Kidney (tissue), 13 donors: ENCODE measurements at regions not wholly inside any gene's neighbourhood (a gene's known extent, or its start where the extent isn't known, plus 50 kb on each side); places are given as distances from the start of the nearest gene placed in this dataset.

Experiments
- DNase-seq, 5 donors: peaks; one replicate each; pipeline ENCODE4 v3.0.0-alpha.2; 2013 to 2020
- FAIRE-seq: peaks from 2 replicates; lab custom pipeline; 2012; peaks lifted over from hg19 to GRCh38; lab: Jason Lieb, UNC
- H3K27ac ChIP-seq, 2 donors: one replicate each; pipeline ENCODE4 v1.7.0; 2013; ENCODE audit warnings: low read depth in 2 of 2, low read length in 2 of 2, inconsistent platforms in 1 of 2
- H3K27me3 ChIP-seq: one replicate; pipeline ENCODE4 v1.7.1; 2013; ENCODE audit warnings: low read length, inconsistent platforms; ENCODE audit not compliant: control insufficient read depth, insufficient read depth
- H3K36me3 ChIP-seq, 3 donors: one replicate each; pipeline versions ENCODE4 v1.7.0 to v1.7.1; 2013; ENCODE audit warnings: low read length in 3 of 3, control low read depth in 1 of 3, inconsistent platforms in 1 of 3; ENCODE audit not compliant: insufficient read depth in 3 of 3, control insufficient read depth in 2 of 3
- H3K4me1 ChIP-seq, 3 donors: one replicate each; pipeline versions ENCODE4 v1.7.0 to v1.7.1; 2013; ENCODE audit warnings: low read length in 3 of 3, inconsistent platforms in 1 of 3, low read depth in 1 of 3; ENCODE audit not compliant: control insufficient read depth in 2 of 3, insufficient read depth in 2 of 3
- H3K4me3 ChIP-seq, 3 donors: one replicate each; pipeline versions ENCODE4 v1.7.0 to v1.8.1; 2013; ENCODE audit warnings: low read length in 3 of 3, control low read depth in 1 of 3, inconsistent platforms in 1 of 3
- H3K9ac ChIP-seq, 3 donors: one replicate each; pipeline versions ENCODE4 v1.7.0 to v1.7.1; 2013; ENCODE audit warnings: low read length in 3 of 3, control low read depth in 1 of 3, inconsistent platforms in 1 of 3
- H3K9me3 ChIP-seq, 3 donors: one replicate each; pipeline versions ENCODE4 v1.7.0 to v1.7.1; 2013; ENCODE audit warnings: low read length in 3 of 3, control low read depth in 1 of 3, inconsistent platforms in 1 of 3; ENCODE audit not compliant: control insufficient read depth in 2 of 3, insufficient read depth in 1 of 3
- intact Hi-C: fragments of 100-400 bp; cut with DNase I; formaldehyde crosslinking; loops from one replicate; pipeline ENCODE4 v1.11.1; 2022
- TF ChIP-seq, protein P1 (sequence below): IDR thresholded peaks from 3 replicates; pipeline ENCODE4 v1.5.1; 2012; ENCODE audit warnings: mild to moderate bottlenecking, moderate library complexity, borderline replicate concordance; ENCODE audit not compliant: insufficient read depth; ENCODE audit errors: extremely low read depth
- donor health status: control.
- donor health status: control.
- donor health status: control.
- donor health status: control.
- donor health status: control.
- donor health status: DM: yes; HTN: yes; CAD: no.
- donor health status: Normal renal cell carcinoma (clear cell type).

DNA sequence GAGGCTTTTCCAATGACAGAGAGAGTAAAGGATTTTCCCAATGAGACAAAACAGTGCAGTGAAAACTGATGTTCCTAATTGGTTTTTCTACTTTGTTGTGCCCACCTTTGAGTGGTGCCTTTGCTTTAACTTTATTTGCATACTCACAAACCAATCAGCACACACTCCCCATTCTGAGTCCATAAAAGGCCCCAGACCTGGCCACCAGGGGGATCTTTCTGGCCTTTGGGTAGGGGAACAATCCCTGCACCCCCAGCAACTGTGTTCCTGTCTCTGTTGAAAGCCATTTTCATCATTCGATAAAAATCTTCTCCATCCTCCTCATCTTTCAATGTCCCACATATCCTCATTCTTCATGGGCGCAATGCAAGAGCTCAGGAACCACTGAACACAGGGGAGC is 252.8 kb downstream of the B3GLCT start:
- DNase-seq (no peak), FAIRE-seq (no peak)
- intact Hi-C loops, result no loop called here
- Histone ChIP-seq H3K4me1 (no peaks in the 10 kb centered on the region), H3K27me3 (no peaks in the 10 kb centered on the region), H3K9ac (no peak overlapping the region), H3K36me3 (no peaks in the 10 kb centered on the region), H3K9me3 (no peaks in the 10 kb centered on the region), H3K4me3 (no peak overlapping the region), H3K27ac (no peak overlapping the region)
- TF ChIP-seq, protein P1, sequence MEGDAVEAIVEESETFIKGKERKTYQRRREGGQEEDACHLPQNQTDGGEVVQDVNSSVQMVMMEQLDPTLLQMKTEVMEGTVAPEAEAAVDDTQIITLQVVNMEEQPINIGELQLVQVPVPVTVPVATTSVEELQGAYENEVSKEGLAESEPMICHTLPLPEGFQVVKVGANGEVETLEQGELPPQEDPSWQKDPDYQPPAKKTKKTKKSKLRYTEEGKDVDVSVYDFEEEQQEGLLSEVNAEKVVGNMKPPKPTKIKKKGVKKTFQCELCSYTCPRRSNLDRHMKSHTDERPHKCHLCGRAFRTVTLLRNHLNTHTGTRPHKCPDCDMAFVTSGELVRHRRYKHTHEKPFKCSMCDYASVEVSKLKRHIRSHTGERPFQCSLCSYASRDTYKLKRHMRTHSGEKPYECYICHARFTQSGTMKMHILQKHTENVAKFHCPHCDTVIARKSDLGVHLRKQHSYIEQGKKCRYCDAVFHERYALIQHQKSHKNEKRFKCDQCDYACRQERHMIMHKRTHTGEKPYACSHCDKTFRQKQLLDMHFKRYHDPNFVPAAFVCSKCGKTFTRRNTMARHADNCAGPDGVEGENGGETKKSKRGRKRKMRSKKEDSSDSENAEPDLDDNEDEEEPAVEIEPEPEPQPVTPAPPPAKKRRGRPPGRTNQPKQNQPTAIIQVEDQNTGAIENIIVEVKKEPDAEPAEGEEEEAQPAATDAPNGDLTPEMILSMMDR, result no peak

DNA sequence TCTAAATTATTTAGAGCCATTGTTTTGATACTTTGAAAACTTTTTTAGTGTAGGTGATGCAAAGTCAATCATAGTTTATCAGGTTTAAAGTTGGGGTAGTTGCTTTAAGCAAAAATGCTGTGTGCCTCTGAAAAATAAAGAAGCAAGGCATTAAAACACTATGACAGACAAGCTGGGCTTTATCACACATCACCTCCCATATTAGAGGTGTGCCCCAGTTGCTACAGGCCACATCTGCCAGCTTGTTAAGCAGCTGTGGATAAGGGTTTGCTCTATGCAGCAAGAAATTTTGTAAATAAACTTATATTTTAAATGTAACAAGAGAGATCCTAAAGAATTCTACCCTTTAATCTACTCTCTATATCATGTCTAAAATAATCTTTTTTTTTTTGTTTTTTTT is 255.8 kb downstream of the B3GLCT start:
- no peak for DNase-seq

DNA sequence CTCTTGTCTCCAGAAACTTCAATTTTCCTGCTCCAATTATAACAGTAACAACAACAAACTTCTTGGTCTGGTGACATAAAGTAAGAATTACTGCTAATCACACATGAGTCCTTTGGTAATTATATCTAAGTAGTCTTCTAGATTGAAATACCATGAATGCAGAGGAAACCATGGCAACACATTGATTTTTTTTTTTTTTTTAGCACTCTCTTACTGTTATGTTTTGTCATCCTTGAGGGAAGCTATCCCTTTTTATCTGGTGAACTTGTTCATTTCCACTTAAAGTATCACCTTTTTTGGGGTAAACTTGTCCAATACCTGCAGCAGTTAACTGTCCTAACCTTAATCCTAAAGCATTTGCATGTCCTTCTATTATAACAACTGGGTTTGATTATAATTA is 256.3 kb downstream of the B3GLCT start:
- Histone ChIP-seq H3K4me1 (no peaks in the 10 kb centered on the region), H3K9me3 (no peaks in the 10 kb centered on the region), H3K36me3 (no peaks in the 10 kb centered on the region), H3K27ac (no peak overlapping the region), H3K4me3 (no peak overlapping the region), H3K27me3 (no peaks in the 10 kb centered on the region), H3K9ac (no peak overlapping the region)
- intact Hi-C loops, result no loop called here
- no peak for FAIRE-seq
- DNase-seq, result no peak
- TF ChIP-seq, protein P1, result no peak

More for the DNA sequence above, 255.8 kb downstream of the B3GLCT start:
- no peaks in the 10 kb centered on the region for H3K27me3 ChIP-seq
- no peak overlapping the region for H3K9ac ChIP-seq
- no peaks in the 10 kb centered on the region for H3K4me1 ChIP-seq
- no peak overlapping the region for H3K4me3 ChIP-seq
- TF ChIP-seq, protein P1, result no peak
- H3K9me3 ChIP-seq, result no peaks in the 10 kb centered on the region
- FAIRE-seq, result no peak
- H3K27ac ChIP-seq, result no peak overlapping the region
- no peaks in the 10 kb centered on the region for H3K36me3 ChIP-seq
- intact Hi-C loops, result no loop called here

DNA sequence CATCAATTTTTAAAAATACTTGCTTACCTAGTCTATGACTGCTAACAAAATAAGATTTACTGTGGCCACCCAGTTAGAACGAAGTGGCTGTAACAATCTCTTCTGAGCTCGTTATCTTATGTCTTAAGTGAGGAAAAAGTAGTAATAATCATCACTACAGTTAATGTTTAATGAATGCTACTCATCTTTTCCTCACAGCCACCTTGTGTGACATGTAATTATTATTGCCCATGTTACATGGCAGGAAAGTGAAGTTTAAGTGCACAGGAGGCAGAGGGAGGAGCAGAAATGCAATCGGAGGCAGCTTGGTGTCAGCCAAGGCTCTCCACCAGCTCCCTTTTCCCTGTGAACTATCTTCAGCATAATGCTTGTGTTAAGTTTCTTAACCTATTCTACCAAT is 260.3 kb downstream of the B3GLCT start:
- no peak overlapping the region for H3K27ac ChIP-seq
- no peaks in the 10 kb centered on the region for H3K27me3 ChIP-seq
- intact Hi-C loops, result no loop called here
- no peak for DNase-seq
- no peaks in the 10 kb centered on the region for H3K4me1 ChIP-seq
- TF ChIP-seq, protein P1, result no peak
- no peaks in the 10 kb centered on the region for H3K9me3 ChIP-seq
- H3K4me3 ChIP-seq, result no peak overlapping the region
- no peak for FAIRE-seq
- no peaks in the 10 kb centered on the region for H3K36me3 ChIP-seq
- H3K9ac ChIP-seq, result no peak overlapping the region
